ENCODE measurements at regions not wholly inside any gene's neighbourhood (a gene's known extent, or its start where the extent isn't known, plus 50 kb on each side); places are given as distances from the start of the nearest gene placed in this dataset.

DNA sequence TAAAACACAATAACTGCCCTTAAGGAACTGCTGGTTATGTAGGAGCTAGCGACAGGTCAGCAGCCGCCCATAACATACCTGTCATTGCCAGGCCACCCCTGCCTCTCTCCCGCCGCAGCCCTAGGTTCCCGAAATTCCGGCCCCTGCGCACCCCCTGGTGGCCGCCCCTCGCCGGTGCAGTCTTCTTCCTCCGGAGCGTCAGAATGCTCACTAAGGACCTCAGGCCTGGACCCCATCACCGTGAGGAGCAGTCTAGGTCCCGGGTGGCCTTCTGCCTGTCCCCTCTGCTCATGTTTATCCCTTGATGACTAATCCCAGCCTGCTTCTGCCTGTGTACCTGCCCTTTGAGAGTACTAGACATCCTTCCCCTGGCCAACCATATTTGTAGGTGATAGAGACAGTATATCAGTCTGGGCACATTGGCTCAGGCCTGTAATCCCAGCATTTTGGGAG lies 115.7 kb upstream of the SLC1A4 start:
- TF ChIP-seq CTCF (conservative IDR thresholded peaks at IDR 0.05; ENCODE audit: low read depth, low read length) (peak; percentile 97), EZH2 (IDR thresholded peaks at IDR 0.05; ENCODE audit: borderline replicate concordance, low read depth, low read length, poor library complexity, severe bottlenecking) (no peak)

All from A673 (cell line).